C1 segment of cervical spinal cord (tissue), 14 donors: ENCODE measurements at regions not wholly inside any gene's neighbourhood (a gene's known extent, or its start where the extent isn't known, plus 50 kb on each side); places are given as distances from the start of the nearest gene placed in this dataset.
"Not testable (repeated sequence)": the region's sequence is repeated elsewhere in the genome, so short reads cannot be mapped to it uniquely, and the experiment has no call there.

Experiments
- DNase-seq, 14 donors: peaks; one replicate each; lab custom pipeline; 2025; lab: John Stamatoyannopoulos, UW

- no peak for DNase-seq
These were observed 1426.9 kb upstream of the ACVR2A start for GRCh38 chr2:146417942-146418341.

DNA sequence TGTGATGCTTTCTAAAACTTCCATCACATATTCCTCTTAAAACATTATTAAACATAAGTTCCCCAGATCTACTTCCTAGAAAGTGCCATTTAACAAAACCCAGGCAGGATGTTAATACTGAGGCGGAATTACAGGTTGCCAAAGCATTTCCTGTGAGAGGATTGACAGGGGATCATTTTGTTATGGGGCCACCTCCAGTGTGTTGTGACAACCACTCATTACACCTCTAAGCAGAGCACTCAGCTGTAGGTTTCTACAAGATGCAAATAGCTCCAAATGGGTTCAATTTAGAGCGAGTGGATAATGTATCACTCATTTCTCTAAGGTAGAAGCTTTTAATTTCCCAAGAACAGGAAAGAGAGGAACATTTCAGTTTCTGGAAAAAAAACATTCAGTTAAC is 1429.5 kb upstream of the ACVR2A start:
- no peak for DNase-seq

DNA sequence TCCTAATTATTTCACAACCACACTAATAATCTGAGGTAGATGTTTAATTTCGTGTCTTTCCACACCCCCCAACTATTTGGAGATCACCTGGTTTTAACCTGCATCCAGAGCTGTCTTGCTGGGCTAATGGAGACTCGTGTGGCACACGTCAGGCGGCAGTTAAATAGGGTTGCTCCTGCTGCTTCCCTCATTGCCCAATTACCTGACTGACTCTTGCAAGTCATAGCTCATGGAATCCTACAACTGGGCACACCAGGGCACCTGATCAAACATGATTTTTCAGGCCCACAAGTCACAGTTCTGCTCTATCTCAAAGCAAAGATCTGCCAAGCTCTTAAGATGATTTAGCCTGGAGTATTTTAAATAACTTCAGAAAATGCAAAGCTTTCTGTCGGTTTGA is 1430.4 kb upstream of the ACVR2A start:
- no peak for DNase-seq

- no peak for DNase-seq
These were observed 1431.7 kb upstream of the ACVR2A start for GRCh38 chr2:146413086-146413610.

DNA sequence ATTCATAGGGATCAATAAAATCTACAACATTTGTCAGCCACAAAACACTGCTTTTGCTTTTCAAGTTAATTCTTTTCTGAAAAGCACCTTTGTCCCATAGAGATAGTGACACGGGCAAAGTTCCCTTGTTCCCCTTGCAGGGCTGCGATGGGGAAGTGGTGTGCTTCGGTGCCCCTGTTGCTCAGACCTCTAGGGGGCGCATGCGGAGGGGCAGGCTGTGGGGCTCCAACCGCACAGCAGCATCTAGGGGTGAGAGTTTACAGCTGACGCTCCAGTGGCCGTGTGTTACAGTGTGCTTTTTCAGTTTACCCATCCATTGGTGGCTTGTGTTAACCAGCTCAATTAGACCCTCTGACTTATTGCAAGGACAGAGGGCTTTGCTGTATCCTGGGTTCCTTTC is 1432.2 kb upstream of the ACVR2A start:
- DNase-seq: no peak

DNA sequence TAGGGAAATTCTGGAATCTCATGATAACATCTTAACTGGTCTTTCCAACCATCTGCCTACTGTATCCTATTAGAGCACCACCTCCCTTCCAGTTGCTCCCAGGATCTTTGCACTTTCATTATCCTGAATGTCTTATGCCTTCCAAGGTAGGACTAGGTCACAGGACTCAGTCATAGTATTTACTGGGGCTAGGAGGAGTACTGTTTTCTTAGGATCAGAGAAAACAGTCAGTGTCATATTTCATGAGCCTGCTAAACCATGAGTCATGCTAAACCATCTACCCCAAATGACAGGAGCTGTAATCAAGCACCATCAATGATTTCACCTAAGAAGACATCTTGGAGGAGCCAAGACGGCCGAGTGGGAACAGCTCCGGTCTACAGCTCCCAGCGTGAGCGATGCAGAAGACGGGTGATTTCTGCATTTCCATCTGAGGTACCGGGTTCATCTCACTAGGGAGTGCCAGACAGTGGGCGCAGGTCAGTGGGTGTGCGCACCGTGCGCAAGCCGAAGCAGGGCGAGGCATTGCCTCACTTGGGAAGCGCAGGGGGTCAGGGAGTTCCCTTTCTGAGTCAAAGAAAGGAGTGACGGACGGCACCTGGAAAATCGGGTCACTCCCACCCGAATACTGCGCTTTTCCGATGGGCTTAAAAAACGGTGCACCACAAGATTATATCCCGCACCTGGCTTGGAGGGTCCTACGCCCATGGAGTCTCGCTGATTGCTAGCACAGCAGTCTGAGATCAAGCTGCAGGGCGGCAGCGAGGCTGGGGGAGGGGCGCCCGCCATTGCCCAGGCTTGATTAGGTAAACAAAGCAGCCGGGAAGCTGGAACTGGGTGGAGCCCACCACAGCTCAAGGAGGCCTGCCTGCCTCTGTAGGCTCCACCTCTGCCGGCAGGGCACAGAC is 1439.2 kb upstream of the ACVR2A start:
- not testable (repeated sequence) for DNase-seq

- not testable (repeated sequence) for DNase-seq
These were observed 1441.2 kb upstream of the ACVR2A start for GRCh38 chr2:146403546-146404160.

- DNase-seq: no peak
These were observed 1452.2 kb upstream of the ACVR2A start for GRCh38 chr2:146392631-146393030.

DNA sequence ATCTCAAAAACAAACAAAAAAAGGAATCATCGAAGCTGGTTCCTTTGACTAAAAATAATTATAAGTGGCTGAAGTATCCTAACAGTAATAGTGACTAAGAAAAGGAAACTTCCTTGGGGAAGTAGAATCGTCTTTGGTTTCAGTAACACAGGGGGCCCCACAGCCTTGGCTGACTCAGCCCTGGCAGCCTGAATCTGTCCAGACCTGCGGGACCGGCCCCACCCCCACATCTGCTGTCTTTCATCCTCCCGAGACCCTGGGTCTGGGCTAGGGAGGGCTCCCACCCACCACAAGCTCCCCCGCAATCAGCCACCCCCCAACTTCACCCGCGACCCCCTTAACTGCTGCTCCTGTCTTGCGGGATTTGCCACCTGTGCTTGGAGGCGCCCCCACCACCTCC is 1452.6 kb upstream of the ACVR2A start:
- no peak for DNase-seq

GRCh38 chr2:146388757-146389156 is 1456.1 kb upstream of the ACVR2A start:
- no peak for DNase-seq

- DNase-seq: no peak
These were observed 1458.7 kb upstream of the ACVR2A start for GRCh38 chr2:146386096-146386495.

DNA sequence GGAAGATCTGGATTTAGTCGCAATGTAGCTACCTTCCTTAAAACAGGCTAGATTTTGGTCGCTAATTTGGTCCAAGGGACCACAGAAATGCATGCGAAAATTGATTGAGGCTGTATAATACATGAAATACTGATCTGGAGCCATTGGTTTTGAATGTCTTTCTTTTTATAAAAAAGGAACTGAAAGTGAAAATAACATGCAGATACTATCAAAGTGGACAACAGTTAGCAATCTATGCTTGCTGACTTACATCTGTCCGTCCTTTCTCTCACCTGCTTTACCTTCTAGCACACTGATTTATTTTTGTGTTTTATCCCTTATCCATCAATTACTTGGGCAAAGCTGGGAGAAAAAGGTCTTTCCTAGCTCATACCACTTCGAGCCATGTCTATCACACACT is 1459.8 kb upstream of the ACVR2A start:
- DNase-seq: no peak

GRCh38 chr2:146376511-146377064 is 1468.2 kb upstream of the ACVR2A start:
- no peak for DNase-seq

GRCh38 chr2:146374505-146374904 is 1470.3 kb upstream of the ACVR2A start:
- DNase-seq: no peak

DNA sequence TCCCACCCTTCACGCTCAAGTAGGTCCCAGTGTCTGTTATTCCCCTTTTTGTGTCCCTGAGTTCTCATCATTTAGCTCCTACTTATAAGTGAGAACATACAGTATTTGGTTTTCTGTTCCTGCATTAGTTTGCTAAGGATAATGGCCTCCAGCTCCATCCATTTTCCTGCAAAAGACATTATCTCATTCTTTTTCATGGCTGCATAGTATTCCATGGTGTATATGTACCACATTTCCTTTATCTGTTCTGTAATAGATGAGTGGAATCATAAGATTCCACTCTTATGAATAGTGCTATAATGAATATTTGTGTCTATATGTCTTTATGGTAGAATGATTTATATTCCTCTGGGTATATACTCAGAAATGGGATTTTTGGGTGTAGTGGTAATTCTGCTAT is 1473.5 kb upstream of the ACVR2A start:
- DNase-seq: not testable (repeated sequence)

- no peak for DNase-seq
These were observed 1474.0 kb upstream of the ACVR2A start for GRCh38 chr2:146370826-146371225.

DNA sequence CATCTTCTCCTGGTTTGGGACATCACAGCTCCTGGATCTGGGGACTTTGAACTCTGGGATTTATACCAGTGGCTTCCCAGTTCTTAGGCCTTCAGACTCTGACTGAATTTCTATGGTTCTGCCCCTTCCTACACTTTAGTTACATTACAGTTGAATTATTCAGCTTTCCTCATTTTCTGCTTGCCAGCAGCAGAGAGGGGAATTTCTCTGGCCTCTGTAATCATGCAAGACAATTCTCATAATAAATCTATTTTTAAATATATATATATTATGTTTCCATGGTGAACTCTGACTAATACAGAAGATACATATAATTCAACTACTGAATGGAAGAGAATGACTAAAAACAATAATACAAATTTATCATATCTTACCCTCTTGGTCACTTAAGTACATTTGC is 1478.6 kb upstream of the ACVR2A start:
- no peak for DNase-seq

GRCh38 chr2:146365041-146365440 is 1479.8 kb upstream of the ACVR2A start:
- DNase-seq: no peak

GRCh38 chr2:146363731-146364130 is 1481.1 kb upstream of the ACVR2A start:
- DNase-seq: no peak

- DNase-seq: no peak
These were observed 1493.1 kb upstream of the ACVR2A start for GRCh38 chr2:146351689-146352088.

DNA sequence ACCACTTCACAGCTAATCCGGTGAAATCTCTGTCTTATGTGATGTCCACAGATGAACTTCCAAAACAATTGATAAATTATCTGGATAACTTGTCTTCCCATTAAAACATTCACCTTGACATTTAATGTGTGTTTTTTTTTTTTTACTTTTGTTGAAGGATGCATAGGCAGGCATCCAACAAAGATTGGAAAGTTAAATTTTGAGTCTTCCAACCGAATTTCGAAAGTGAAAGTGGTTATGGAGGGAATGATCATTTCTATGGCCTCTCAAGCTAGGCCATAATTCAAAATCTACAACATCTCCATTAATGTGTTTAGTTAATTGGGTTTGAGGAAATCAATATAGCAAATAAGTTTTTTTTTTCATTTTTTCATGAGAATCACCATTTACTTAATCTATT is 1495.5 kb upstream of the ACVR2A start:
- DNase-seq: no peak

- DNase-seq: no peak
These were observed 1519.9 kb upstream of the ACVR2A start for GRCh38 chr2:146324951-146325350.

DNA sequence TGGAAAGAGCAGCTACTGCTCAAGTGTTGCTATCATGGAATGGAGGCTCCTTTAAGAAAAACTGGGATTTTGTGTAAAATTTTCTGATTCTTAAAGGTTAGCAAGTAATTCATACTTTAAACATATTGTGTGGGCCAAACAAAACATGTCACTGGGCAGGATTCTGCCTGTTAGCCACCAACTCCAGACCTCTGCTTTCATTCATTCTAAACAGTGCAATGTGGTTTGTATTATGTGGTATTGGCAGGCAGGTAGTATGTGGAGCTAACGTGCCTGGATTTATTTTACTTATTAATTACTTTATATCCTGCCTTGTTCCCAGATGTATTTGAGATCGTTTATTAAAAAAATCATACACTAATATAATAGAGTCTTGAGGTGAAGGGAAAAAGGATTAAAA is 1521.3 kb upstream of the ACVR2A start:
- no peak for DNase-seq
